Colon (tissue), 2 donors: ENCODE measurements at regions not wholly inside any gene's neighbourhood (a gene's known extent, or its start where the extent isn't known, plus 50 kb on each side); places are given as distances from the start of the nearest gene placed in this dataset.
"Not testable (repeated sequence)": the region's sequence is repeated elsewhere in the genome, so short reads cannot be mapped to it uniquely, and the experiment has no call there.

Experiments used
- FAIRE-seq: peaks from 2 replicates; lab custom pipeline; 2012; peaks lifted over from hg19 to GRCh38; lab: Jason Lieb, UNC
- donor health status: control.
- donor health status: control.

- no peak for FAIRE-seq
These were observed 59.3 kb downstream of the BTBD3 start for GRCh38 chr20:11976966-11977365.

DNA sequence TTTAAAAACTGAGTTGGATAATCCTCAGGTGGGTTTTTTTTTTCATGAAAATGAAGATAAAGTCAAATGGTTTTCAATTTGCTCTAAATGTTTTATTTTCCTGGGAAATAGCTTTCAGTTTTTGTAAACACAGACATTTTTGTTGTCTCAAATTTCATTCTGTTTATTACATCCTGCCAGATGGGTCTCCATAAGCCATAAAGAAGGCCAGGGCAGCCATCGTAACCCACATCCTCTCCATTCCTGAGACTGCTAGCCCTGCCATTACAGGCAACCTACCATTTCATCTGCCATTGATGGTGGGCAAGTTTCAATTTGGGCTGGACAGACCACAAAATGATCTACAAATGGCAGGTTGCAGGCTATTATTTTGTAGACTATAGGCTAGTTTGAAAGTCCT lies 60.8 kb downstream of the BTBD3 start:
- no peak for FAIRE-seq

DNA sequence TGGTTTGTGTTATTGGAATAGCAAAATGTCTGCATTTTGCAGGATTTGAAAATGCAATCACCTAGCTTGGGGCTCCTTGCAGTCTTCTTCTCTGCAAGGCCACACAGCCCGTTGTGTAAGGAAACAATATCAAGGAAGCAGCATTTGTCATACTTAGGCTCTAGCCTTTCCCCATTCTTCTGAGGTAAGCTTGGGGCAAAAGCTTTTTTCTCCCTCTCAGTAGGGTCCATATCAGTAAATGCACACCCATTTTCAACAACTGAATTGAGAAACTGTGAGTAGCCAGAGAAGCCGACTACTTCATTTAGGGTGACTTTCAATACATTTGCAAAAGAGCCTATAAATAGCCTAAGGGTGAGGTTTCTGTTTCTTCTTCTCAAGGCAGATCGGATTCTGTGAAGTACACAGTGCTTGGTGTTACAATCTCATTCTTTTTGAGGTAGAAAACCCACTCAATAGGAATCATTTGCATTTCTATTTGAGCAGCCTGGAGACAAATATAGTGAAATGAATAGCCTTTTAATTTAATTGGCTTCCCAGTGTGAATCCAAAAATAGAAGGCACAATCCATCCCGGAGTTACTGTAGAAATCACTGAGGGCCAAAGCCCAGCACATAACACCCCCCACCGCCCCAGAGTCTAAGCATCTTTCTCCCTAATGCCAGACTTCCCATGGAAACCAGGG lies 61.8 kb downstream of the BTBD3 start:
- FAIRE-seq = no peak

DNA sequence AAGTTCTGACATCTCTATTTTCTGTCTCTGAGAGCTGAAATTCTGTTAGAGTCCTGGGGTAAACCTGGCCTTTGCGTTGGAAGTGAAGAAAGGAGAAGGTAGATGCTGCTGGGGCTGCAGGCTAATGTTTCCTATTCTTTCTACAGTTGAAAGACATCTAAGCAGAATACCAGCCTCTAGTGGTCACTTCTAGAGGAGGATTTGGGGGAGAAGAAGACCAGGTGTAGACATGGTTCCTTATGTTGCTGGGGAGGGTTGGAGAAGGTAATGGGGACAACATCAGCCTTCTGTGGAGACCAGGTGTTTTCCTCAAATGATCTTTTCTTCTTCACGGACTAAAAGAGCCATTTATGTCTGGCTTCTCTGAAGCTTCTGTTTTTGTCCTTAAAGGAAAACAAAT lies 62.6 kb downstream of the BTBD3 start:
- FAIRE-seq = no peak

DNA sequence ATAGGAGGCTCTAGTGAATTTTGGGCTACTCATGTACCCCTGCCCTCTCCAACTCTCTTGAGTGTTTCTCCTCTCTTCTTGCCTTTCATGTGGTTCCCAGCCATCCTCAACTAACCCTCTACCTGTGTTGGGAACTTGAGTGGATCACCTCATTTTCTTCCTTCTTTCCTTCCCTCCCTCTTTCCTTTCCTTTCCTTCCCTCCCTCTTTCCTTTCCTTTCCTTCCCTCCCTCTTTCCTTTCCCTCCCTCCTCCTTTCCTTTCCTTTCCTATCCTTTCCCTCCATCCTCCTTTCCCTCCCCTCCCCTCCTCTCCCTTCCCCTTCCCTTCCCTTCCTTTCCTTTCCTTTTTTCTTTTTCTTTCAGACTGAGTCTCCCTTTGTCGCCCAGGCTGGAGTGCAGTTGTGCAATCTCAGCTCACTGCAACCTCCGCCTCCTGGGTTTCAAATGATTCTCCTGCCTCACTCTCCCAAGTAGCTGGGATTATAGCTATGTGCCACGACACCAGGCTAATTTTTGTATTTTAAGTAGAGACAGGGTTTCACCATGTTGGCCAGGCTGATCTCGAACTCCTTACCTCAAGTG lies 63.8 kb downstream of the BTBD3 start:
- no peak for FAIRE-seq

- no peak for FAIRE-seq
These were observed 64.7 kb downstream of the BTBD3 start for GRCh38 chr20:11982289-11982954.

DNA sequence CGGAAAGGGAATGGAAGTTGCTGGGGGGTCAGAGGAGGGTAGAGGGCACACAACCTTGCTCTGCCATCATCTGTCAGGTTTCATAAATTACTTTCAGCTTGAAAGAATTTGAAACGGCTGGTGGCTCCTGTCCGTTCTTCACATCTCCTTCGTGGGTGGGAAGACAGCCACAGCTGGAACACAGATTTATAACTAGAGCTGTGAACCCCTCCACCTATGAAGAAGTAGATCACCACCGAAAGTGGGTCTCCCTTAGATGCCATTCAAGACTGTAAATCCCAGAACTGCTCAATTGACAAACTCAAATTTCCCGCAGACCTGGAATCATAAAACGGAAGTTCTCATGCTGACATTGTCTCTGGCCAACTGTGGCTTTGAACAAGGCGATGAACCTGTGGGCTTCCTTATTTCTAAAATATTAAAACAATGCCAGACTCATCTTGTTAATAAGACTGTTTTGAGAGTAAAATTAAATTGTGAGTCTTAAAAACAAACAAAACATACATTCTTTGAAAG lies 65.3 kb downstream of the BTBD3 start:
- FAIRE-seq = no peak

- FAIRE-seq = no peak
These were observed 69.3 kb downstream of the BTBD3 start for GRCh38 chr20:11986954-11987353.

DNA sequence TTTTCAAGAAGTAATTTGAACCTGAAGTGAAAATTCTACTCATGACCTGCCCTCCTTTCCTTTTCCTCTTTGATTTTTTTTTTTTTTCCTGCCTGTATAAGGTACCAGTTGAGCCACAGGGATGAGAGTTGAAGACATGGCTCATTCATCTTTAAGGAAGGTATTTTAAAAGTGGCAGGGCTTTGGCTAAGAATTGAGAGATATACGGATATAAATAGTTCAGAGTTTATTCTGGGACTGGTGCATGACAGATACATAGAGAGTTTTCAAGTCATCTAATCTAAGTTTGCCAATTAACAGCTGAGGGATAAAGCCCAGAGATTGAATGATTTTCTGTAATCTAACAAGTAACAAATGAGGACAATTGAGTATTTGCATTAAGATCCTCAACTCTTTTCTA lies 69.8 kb downstream of the BTBD3 start:
- FAIRE-seq = no peak

DNA sequence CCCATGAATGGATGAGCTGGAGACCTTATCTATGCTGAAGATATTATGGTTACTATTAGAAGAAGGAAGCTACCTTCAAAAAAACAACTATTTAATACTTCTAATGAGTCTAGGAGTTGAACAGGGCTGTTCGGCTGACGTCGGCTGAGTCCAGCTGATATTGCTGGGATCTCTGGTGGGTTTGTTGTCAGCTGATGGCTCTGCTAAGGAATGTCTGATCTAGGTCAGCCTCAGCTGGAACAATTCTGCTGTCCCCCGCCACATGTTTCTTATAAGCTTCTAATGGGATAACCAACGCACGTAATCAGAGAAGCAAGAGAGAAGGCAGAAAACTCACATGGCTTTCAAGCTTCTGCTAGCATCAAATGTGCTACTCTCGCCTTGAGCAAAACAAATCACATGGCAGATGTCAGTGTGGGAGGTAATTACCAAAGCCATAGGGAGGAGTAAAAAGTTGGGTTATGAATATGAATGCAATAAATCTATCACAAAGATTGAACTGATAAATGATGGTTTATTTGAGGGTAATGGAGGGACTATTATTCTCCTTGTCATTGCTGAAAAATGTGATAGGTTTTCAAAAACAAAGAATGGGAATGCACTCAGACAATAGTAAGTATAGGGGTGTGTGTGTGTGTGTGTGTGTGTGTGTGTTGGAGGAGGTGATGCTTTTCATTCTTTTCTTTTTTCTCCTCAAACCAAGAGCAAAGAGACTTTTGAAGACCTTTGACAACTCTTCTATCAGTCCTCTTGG lies 71.5 kb downstream of the BTBD3 start:
- FAIRE-seq = no peak

GRCh38 chr20:11992426-11992825 lies 74.7 kb downstream of the BTBD3 start:
- no peak for FAIRE-seq

- no peak for FAIRE-seq
These were observed 76.3 kb downstream of the BTBD3 start for GRCh38 chr20:11993886-11994461.

GRCh38 chr20:11995805-11996567 lies 78.3 kb downstream of the BTBD3 start:
- no peak for FAIRE-seq

- FAIRE-seq = not testable (repeated sequence)
These were observed 87.1 kb downstream of the BTBD3 start for GRCh38 chr20:12004776-12005175.

- FAIRE-seq = no peak
These were observed 94.8 kb downstream of the BTBD3 start for GRCh38 chr20:12012241-12013222.

GRCh38 chr20:12014276-12014675 lies 96.6 kb downstream of the BTBD3 start:
- FAIRE-seq = no peak

GRCh38 chr20:12014736-12015135 lies 97.0 kb downstream of the BTBD3 start:
- FAIRE-seq = no peak

GRCh38 chr20:12016291-12016690 lies 98.6 kb downstream of the BTBD3 start:
- no peak for FAIRE-seq

DNA sequence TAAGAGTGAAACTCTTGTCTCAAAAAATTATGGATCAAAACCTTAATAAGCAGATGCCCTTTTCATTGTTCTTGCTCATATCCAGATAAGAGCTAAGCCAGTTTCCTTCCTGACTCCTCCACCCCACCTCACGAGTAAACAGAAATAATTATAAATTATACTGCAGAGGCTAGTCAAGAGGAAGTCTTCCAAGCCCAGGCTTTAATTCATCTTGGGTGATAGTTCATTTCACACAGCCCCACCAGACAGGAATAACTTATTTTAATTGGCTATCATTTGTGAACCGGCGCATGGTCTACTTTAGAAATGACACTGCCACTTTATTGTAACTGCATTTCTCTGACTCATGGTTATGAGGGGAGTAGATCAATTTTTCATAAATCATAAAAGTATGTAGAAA lies 102.0 kb downstream of the BTBD3 start:
- no peak for FAIRE-seq

- FAIRE-seq = no peak
These were observed 103.2 kb downstream of the BTBD3 start for GRCh38 chr20:12020846-12021245.
